ENCODE measurements at regions not wholly inside any gene's neighbourhood (a gene's known extent, or its start where the extent isn't known, plus 50 kb on each side); places are given as distances from the start of the nearest gene placed in this dataset.
"Not testable (repeated sequence)": the region's sequence is repeated elsewhere in the genome, so short reads cannot be mapped to it uniquely, and the experiment has no call there.

GRCh38 chr3:75582536-75582935 lies 81.6 kb upstream of the FRG2C start:
- not testable (repeated sequence) for DNase-seq (ENCODE audit: low read depth in 1 of 2, low spot score in 1 of 2)

- DNase-seq (ENCODE audit: low read depth in 1 of 2, low spot score in 1 of 2): not testable (repeated sequence)
These were observed 81.0 kb upstream of the FRG2C start for GRCh38 chr3:75583116-75583515.

- DNase-seq (ENCODE audit: low read depth in 1 of 2, low spot score in 1 of 2): not testable (repeated sequence)
These were observed 76.4 kb upstream of the FRG2C start for GRCh38 chr3:75587695-75588094.

GRCh38 chr3:75590382-75590781 lies 73.7 kb upstream of the FRG2C start:
- not testable (repeated sequence) for DNase-seq (ENCODE audit: low read depth in 1 of 2, low spot score in 1 of 2)

- not testable (repeated sequence) for DNase-seq (ENCODE audit: low read depth in 1 of 2, low spot score in 1 of 2)
These were observed 59.7 kb upstream of the FRG2C start for GRCh38 chr3:75604286-75604934.

GRCh38 chr3:75607996-75608395 lies 56.1 kb upstream of the FRG2C start:
- not testable (repeated sequence) for DNase-seq (ENCODE audit: low read depth in 1 of 2, low spot score in 1 of 2)

- not testable (repeated sequence) for DNase-seq (ENCODE audit: low read depth in 1 of 2, low spot score in 1 of 2)
These were observed 54.5 kb upstream of the FRG2C start for GRCh38 chr3:75609598-75609997.

GRCh38 chr3:75610773-75611172 lies 53.4 kb upstream of the FRG2C start:
- no peak for DNase-seq (ENCODE audit: low read depth in 1 of 2, low spot score in 1 of 2)

- not testable (repeated sequence) for DNase-seq (ENCODE audit: low read depth in 1 of 2, low spot score in 1 of 2)
These were observed 52.2 kb upstream of the FRG2C start for GRCh38 chr3:75611724-75612460.
